NCI-H1694 treated with DMSO at 0.1 percent for 48 hours (cell line): ENCODE measurements at regions not wholly inside any gene's neighbourhood (a gene's known extent, or its start where the extent isn't known, plus 50 kb on each side); places are given as distances from the start of the nearest gene placed in this dataset.

Experiments
- DNase-seq: peaks from one replicate; lab custom pipeline; 2025; lab: John Stamatoyannopoulos, UW

DNA sequence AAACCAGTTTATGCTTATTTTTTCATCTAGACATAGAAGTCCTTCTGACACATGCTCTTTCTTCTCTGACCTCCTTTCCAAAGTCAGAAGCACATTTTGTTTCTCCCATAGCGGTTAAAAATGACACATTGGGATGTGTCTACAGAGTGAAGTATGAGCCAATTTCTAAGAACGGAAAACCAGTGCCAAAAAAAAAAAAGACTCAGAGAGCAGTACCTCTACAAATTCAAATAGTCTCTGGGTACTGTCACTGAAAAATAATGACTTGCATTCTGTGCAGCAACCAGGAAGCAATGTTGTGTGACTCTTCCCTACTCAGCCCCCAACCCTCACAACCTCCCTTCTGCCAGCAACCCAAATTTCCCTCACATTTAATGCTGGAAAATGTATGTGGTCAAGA is 145.5 kb upstream of the PMFBP1 start:
- DNase-seq = no peak

DNA sequence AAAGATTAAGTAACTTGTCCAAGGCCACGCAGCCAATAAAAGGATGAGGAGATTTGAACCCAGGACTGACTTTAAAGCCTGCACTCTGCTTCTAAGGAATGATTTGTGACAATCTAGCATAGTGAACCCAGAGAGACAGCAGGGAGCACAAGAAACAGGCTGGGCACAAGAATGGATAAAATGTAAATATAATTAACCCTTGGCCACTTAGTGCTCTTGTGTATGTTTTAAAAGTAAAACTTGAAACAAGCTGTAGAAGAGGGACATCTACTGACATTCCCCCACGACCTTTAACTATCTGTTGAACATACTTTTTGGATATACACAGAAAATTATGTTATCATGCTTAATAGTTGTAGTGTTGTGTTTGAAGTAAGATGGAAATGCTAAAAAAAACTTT is 141.9 kb upstream of the PMFBP1 start:
- DNase-seq = no peak

DNA sequence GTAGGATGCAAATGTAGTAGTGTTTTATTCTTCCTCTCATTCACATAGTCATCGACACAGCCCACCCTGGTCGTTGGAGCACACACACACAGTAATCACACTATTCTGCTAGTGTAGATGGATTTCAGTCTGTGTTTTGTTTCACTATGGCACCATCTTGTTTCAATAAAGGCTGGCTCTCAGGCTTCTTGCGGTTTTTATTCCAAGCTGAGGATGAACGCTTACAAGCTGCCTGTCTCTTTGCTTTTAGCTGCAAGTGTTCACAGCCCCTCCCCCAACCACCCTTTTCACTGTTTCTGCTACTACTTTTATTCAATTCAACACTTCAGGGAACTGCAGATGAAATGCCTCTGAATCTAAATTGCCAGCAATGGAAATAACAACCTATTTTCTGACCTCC is 140.9 kb upstream of the PMFBP1 start:
- DNase-seq = no peak

DNA sequence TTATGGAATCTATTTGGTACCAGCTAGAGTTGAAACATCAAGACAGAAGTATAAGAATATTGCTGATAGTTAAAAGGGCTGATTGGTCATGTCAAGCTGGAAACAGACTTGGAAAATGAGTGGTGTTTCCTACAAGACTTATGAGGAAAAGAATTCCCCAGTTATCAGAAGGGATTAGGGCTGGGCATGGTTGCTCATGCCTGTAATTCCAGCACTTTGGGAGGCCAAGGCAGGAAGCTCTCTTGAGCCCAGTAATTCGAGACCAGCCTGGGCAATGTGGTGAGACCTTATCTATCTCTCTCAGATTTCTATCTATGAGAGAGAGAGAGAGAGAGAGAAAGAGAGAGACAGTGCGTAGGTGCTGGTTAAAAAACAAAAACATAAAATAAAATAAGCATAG is 139.5 kb upstream of the PMFBP1 start:
- no peak for DNase-seq

DNA sequence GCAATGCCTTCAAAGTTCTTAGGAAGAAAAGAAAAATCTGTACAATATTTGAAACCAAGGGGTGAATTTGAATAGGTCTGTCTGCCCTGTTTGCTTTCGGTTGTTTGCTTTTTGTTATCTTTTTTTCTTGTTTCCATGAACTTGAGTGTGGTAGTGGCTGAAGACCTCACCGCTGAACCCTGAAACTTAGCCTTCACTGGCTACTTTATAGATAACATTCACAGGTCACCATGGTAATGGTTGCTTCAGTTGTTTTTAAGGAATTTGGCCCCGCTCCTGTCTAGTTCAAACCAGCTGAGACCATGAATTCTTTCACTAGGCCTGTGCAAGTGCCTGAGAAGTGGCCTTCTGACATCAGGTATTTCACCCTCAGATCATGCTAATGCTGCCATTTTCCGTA is 137.0 kb upstream of the PMFBP1 start:
- DNase-seq = no peak

DNA sequence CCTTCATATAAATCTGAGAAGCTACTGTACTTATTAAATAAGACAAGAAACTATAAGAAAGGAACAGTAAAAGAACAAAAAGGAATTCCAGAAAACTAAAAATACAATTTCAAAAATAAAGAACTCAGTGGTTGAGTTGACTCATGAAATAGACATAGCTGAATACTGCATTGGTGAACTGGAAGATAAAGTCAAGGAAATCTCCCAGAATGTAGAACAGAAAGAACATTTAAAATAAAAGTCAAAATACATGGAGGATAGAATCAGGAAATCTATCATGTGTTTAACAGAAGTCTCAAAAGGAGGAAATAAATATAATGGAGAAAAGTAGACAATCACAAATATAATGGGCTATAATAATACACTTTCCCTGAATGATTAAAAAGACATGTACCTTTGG is 136.4 kb upstream of the PMFBP1 start:
- DNase-seq = no peak

DNA sequence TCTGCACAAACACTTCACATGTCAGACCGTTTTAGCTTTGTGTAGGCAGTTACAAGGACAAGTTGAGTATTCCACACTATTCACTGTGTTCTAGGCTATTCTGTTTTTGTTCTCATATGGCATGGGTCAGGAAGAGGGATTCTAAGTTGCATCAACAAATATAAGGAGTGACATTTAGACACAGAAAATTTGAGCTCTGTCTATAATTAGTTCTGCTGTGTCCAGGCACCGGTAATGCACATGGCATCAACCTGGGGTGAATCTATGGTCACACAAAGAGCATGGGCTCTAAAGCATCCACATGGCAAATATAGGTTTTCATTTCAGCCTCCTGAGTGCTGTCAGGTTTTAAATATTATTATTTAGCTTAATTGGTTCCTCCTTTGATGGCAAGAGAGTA is 130.4 kb upstream of the PMFBP1 start:
- no peak for DNase-seq

DNA sequence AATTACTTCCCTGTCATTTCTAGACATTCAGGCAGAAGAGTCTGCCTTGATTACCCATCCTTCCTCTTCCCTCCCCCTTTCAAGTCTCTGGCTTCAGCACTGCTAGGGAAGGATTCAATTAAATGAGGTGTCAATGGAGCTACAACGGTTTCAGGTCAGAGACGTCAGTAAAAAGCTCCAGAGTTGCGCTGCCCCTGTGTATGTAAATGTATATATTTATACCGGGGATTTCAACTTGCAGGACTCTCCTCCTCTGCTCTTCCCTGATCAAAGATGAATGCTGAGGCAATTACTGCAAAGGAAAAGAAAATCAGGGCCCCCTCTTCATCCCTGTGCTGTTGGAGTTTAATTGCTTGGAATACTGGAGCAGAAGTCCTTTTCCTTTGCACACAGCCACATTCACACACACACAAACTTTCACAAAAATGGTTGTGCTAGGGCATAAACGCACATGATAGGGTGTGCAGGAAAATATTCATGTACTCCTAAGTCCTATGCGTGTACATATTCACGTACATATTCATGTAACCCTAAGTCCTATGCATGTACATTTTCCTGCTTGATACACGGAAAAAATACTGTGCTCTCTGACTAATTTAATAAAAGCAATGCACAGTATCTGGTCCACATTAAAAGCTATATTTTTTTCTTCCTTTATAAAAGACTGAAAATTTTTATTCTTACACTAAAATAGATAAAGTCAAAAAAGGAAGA is 129.7 kb upstream of the PMFBP1 start:
- no peak for DNase-seq

DNA sequence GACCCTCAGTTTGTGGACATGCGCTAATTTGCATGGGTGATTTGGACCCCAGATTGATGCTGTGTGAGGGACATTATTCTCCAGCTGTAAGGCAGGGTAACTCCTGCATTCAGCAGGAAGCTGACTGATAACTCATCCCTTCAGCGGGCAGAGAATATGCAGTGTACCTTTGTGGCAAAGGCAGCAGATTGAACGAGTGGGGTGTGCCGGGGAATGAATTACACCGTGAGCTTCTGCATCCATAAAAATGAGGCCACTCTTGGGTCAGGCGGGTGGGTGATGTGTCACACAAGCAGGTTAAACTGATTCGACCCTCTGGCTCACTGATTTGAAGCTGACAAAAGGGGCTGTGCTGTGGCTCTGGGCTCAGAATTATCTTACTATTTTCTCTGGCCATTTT is 128.9 kb upstream of the PMFBP1 start:
- no peak for DNase-seq

DNA sequence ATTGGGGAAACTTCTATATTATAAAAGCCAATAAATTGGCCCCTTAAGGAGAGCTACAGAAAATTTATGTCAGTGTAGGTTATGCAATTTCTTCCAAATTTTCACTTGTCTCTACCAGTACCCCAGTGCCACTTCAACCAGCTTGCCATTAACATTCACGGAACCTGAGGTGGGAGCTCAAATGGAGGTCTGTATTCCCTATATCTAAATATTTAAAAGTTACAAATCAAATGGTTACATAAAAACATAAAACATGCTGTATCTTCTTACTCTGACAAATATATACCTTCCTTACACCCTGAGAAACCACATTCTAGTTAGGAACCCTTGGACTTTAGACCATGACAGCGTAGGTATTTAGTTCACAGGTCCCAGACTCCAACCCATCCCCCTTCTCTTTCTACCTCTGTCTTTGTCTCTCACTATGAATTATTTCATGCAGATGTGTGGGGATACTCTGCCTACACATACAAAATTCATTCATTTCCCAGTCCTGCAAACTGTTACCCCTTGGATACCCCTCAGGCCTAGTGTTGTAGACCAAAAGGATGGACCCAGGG is 127.8 kb upstream of the PMFBP1 start:
- no peak for DNase-seq

DNA sequence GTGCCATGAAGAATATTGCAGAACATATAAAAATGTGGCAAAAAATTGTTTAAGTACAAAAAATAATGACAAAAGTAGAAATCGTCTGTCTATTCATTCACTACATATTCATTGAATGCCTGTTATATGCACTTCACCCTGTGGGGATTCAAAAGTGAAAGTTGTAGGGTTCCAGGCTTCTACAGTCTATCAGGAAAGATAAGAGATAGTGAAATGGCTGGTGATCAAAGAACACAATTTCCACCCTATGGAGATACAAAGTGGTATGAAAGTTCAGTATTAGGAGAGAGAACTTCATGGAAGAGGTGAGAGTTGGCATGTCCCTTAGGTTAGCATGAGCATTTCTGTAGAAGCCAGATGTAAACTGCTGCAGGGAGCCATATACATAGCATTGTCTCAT is 127.0 kb upstream of the PMFBP1 start:
- DNase-seq = no peak

DNA sequence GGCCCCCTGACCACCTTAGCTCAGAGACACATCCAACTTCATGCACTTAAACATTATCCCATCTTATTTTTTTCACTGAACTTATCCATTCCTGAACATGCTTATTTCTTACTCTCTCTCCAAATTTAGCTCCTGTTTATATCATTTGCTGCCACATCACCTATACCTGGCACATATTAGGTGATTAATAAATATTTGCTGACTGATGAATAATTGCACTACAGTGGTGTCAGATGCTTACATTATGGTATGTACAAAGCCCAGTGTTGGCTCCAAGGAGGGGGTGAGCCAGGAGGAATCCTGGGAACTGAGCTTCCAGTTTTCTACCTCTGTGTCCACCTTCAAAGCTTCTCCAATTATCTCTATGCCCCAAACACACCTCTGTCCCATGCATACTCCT is 124.0 kb upstream of the PMFBP1 start:
- no peak for DNase-seq

DNA sequence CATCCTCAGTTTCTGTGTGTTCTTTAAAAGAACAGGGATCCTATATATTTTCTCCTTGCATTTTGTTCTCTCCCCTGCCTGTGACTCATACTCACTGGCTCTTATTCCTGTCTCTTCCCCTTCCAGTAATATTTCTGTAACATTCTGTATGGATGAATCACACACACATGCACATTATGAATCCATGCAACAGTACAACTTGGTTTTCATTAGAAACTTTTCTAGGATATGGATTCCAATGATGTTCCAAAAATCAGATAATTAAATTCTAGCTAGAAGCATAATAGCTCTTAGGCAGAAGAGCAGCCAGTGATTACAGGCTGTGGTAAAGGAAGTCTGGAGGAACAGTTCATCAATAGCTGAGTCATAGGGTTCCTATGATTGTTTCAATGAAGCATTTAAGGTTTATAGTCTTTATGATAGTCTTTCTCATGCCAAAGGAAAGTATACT is 119.6 kb upstream of the PMFBP1 start:
- DNase-seq = no peak

DNA sequence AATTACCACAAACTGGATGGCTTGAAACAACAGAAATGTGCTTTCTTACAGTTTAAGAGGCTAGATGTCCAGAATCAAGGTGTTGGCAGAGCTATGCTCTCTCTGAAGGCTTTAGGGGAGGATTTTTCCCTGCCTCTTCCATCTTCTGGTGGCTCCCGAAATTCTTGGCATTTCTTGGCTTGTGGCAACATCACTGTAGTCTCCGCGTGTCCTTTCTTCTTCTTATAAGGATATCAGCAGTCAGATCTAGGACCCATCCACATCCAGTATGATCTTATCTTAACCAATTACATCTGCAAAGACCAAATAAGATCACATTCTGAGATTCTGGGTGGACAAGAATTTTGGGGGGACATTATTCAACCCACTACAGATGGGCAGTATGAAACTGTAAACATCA is 119.2 kb upstream of the PMFBP1 start:
- DNase-seq = no peak

DNA sequence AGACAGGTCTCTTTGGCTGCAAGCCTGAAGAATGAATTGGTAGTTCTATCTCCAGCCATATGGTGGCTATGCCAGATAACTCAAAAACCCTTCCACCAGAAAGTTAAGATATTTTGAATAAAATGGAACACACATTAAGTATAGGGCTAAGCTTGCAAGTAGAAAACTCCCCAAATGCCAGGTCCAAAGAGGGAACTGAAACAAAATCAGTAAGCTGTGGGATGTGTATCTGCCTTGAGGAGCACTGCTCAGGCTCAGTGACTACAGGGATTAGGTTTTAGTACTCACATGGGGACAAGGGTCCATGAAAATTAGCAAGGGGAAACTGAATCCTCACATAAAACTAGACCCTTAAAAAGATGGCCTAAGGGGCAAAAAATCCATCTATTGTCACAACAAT is 115.7 kb upstream of the PMFBP1 start:
- no peak for DNase-seq

DNA sequence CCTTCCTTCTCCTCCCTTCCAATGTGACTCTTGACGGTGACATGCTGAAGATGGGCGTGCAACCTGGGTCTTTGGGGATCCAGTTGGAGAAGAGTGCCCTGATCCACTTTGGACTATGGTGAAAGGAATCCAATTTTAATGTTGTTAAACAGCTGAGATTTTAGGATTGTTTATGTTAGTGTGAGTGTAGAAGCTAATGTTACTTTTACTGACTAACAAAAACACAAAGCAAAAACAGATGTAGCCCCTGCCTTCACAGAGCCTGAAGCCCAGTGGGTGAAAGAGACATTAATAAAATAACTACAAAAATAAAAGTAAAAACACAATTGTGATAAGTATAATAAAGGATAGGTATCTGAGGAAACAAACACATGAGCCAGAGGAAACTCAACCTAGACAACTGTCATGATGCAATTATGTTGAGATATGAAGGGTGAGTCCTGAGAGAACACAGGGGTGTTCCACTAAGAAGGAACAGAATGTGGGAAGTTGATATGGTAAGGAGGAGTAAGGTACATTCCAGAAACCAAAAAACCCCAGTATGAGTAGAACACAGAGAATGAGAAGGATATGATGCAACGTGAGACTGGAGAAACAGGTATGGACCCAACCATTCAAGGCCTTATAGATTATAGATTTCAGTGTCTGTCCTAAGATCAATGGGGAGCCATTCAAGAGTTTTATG is 115.1 kb upstream of the PMFBP1 start:
- no peak for DNase-seq

DNA sequence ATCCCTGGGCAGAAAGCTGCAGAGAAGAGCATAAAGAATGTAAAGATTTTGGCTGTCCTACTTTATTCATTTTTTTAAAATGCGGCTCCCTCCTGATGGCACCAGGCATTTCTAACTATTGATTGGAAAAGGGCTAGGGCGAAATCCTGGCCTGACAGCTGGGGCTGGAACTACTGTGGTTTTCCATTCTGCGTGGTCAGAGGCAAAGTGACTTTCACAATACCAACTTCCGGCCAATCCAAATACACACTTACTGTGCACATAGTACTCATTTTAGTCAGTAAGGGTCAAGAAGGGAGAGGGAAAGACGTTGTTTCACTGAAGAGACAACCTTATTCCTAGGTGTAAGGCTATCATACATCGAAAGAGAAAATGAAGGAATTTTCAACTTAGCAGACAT is 113.8 kb upstream of the PMFBP1 start:
- DNase-seq = no peak

DNA sequence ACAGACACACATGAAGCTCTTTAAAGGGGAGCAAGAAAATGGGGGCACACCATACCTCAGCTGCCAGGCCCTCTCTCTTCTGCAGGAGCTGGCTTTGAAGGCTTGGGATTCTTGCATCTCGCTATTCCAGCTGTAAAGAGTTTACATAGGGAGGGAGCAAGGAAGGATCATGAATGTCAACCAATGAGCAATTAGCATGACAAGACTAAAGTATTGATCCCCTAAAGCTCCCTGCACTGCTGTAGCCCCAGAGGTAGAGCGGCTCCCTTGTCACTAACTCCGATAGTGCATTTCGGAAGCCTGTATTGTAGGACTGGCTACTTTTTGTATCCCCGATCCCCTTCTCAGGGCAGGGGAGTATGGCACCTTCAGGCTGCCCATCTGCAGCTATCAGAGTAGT is 113.4 kb upstream of the PMFBP1 start:
- DNase-seq = no peak

DNA sequence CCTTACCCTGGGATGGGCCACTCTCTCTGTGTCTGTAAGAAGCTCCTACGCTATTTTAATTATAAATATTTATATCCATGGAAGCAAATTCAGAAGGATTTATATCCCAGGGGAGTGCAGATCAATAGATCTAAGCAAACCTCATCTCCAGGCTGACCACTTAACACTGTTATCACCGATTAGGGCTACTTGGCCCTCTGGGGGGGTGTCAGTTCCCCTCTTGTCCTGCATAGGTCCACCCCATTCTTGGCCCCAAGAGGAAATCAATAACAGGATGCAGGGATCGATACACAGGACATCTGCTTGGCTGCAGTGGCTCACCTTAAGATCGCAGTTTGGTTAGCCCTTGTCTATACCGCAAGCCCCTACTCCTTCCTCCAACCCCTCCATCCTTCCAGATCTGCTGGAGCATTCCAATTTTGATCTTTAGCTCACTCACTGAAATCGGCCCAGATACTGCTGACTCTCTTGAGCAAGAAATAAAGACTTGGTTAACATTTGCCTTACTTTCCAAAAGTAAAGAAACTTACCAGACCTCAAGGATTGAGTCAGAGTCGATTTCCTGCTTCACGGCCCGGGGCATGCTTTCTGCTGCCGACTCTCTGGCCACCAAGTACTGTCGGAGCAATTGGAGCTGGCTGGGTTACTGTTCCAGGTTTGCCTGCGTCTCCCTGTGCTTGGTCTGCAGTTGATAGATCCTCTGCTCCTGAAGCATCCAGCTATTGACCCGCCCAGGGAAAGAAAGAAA is 112.3 kb upstream of the PMFBP1 start:
- DNase-seq = no peak

DNA sequence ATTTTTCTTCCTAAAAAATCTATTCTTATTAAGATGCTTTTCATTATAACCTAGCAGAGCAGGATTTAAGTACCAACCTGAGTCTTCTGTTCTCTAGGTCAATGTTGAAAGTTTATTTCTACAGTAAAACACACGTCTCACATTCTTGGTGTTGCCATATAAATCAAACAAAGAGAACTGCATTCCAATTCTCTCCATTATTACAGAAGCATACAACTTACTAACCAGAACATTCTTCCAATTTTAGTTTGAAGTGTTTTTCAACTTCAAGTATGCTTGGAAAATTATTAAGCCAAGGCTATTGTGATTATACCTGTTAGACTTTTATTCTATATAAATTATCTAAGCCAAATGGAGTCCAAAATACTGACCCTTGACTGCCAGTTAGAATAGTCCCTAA is 110.4 kb upstream of the PMFBP1 start:
- DNase-seq = no peak

DNA sequence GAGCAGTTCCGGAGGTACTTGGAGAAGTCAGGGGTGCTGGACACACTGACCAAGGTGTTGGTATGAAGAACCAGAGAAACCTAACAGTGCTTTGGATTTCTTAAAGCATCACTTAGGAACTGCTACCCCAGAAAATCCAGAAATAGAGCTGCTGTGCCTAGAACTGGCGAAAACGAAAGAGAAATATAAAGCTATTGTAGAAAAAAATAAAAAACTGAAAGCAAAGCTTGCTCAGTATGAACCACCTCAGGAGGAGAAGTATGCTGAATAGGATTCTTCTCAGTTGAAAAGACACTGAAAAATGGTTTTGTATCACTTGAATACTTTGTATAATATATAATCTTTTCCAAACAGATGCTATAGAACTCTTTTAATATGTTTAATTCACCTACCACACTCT is 106.3 kb upstream of the PMFBP1 start:
- no peak for DNase-seq

DNA sequence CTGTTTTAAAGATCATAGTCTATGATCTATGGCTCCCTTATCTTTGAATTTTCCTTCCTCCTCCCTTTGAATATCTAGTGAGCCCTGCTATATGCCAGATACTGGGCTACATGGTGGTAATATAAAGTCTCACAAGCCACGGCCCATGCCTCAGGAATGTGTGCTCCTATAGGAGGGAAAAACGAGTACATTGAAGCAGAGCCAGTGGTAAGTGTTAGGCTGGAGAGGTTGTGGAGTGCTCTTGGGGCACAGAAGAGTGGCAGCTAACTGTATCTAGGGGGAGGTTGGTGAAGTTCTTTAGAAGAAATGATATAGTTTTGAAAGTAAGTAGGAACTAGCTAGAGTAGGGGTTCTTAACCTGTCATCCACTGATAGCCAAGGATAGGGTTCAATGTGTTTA is 105.8 kb upstream of the PMFBP1 start:
- DNase-seq = no peak

DNA sequence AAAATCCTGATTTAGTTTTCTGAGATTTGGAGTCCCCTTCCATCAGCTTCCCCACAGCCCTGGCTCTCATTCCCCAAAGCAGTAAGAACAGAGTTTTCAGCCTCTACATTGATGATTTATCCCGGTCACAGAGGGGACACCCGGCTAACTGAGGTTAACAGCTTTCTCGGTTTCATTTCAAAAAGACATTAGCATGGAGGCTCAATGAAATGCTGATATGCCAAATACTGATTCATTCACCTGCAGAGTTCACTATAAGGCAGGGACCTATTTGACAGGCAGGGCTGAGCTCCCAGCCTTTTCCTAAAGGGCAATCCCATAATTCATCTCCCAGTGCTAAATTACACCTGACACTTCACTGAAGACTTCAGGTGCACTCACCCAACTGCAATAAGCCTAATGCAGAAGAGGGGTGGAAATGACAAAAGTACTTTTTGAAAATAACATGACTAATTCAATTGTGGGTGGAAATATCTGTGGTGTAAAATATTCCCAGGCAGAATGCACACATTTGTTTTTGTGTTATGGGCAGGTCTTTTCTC is 99.8 kb upstream of the PMFBP1 start:
- DNase-seq = no peak
